ENCODE measurements at regions not wholly inside any gene's neighbourhood (a gene's known extent, or its start where the extent isn't known, plus 50 kb on each side); places are given as distances from the start of the nearest gene placed in this dataset.
"Not testable (repeated sequence)": the region's sequence is repeated elsewhere in the genome, so short reads cannot be mapped to it uniquely, and the experiment has no call there.

DNA sequence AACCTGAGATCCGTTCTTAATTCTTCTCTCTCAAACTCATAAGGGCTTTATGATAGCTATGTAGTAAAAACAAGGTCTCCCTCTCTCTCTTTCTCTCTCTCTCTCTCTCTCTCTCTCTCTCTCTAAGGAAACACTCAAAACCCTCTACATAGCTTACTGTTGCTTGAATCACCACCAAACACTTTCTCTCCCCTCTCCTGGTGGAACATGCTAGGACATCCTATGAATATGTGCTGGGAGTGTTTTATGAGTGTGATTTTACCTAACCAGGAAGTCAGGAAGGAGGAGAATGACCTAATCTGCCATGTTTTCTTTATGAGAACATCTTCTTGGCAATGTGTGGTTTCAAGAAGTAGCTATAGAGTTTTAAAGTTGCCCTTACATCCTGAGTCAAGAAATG, 844.6 kb downstream of the TTLL7 start:
- intact Hi-C loops (cut with DNase I); ATAC-seq; DNase-seq (ENCODE audit: missing footprints): not testable (repeated sequence)

GRCh38 chr1:83151167-83151898, 847.6 kb downstream of the TTLL7 start:
- DNase-seq (ENCODE audit: missing footprints): peak; percentile 37
- intact Hi-C loops (cut with DNase I): not testable (repeated sequence)
- ATAC-seq: peak; percentile 99

DNA sequence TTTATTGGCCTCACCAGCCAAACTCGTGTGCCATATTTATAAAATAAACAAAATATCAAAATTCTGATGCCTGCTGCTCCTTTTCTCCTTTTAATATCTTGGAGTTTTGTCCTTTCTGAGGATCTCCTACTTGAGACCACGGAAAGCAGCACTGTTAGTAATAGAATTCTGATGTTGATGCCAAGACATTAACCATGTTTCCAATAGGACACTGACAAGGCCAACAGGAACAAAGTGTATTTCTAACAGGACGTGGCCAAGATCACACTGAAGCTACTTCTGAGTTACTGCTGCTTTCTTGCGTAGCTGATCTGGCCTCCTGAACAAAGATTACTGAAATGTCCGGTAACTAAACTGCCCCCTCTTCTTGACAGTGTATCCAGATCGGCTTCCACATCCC, 848.5 kb downstream of the TTLL7 start:
- intact Hi-C loops (cut with DNase I); ATAC-seq; DNase-seq (ENCODE audit: missing footprints): not testable (repeated sequence)

- ATAC-seq; DNase-seq (ENCODE audit: missing footprints); intact Hi-C loops (cut with DNase I): not testable (repeated sequence)
Measured at GRCh38 chr1:83145820-83146219, 853.1 kb downstream of the TTLL7 start.

- ATAC-seq; DNase-seq (ENCODE audit: missing footprints); intact Hi-C loops (cut with DNase I): not testable (repeated sequence)
Measured at GRCh38 chr1:83142802-83143201, 856.1 kb downstream of the TTLL7 start.

DNA sequence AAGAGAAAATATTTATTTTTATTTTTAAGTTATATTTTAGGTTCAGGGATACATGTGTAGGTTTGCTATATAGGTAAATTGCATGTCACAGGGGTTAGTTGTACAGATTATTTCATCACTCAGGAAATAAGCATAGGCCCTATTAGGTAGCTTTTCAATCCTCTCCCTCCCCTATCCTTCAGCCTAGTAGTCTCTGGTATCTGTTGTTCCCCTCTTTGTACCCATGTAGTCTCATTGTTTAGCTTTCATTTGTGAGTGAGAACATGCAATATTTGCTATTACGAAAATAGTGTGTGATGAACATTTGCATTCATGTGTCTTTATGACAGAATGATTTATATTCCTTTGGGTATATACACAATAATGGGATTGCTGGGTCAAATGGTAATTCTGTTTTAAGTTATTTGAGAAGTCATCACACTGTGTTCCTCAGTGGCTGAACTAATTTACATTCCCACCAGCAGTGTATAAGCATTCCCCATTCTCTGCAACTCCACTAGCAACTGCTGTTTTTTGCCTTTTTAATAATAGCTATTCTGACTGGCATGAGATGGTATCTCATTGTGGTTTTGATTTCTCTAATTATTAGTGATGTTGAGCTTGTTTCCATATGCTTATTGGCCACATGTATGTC, 863.3 kb downstream of the TTLL7 start:
- intact Hi-C loops (cut with DNase I); DNase-seq (ENCODE audit: missing footprints); ATAC-seq: not testable (repeated sequence)

- DNase-seq (ENCODE audit: missing footprints); ATAC-seq; intact Hi-C loops (cut with DNase I): not testable (repeated sequence)
Measured at GRCh38 chr1:83134322-83135014, 864.5 kb downstream of the TTLL7 start.

DNA sequence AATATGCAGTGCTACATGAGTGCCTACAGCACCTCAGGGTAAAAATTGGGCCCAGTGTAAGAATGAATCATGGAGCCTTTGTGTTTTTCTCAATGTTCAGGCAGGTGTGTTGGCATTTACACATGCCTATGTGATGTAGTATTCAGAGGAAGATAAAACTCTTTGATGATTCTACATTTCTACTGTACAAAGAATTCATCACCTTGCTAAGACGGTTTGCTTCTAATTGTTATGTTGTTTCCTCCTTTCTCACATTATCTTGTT, 867.3 kb downstream of the TTLL7 start:
- intact Hi-C loops (cut with DNase I): no loop called here
- ATAC-seq: no peak

GRCh38 chr1:83130886-83131691, 867.8 kb downstream of the TTLL7 start:
- ATAC-seq (no peak), DNase-seq (ENCODE audit: missing footprints) (no peak)
- intact Hi-C loops (cut with DNase I): no loop called here

More for the DNA sequence above, 867.3 kb downstream of the TTLL7 start:
- DNase-seq (ENCODE audit: missing footprints): no peak

DNA sequence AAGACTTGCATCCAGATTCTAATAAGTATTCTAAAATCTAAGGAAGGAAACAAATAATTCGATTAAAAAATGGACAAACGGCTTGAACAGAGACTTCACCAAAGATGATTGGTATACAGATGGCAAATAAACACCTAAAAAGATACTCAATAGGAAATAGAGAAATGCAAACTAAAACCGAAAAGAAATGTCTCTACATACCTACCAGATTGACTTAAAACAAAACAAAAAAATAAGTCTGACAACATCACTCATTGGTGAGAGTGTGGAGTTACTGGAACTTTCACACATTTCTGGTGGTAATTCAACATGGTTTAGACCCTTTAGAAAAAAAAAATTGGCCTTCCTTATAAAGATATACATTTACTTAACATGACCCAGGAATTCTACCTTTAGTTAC, 869.8 kb downstream of the TTLL7 start:
- intact Hi-C loops (cut with DNase I): no loop called here
- DNase-seq (ENCODE audit: missing footprints) (no peak), ATAC-seq (no peak)

GRCh38 chr1:83125456-83125855, 873.5 kb downstream of the TTLL7 start:
- no peak for DNase-seq (ENCODE audit: missing footprints)
- intact Hi-C loops (cut with DNase I): no loop called here
- ATAC-seq: no peak

DNA sequence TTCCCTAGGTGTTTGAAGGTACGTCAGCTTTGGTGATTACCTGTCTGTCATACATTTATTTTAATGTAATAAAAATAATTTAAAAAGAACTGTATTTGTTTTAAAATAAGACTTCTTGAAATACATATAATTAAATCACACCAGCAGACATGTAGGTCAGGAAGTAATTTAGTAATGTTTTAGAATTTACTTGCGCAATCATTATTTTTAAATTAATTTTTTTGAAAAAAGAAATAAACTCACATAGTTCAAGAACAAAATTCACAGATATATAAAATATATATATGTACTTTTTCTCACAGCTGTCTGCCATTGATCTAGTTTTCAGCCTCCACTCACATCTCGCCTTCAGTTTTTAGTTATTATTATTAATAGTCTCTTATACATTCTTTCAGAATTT, 875.9 kb downstream of the TTLL7 start:
- DNase-seq (ENCODE audit: missing footprints) (no peak), ATAC-seq (no peak)
- intact Hi-C loops (cut with DNase I): no loop called here

DNA sequence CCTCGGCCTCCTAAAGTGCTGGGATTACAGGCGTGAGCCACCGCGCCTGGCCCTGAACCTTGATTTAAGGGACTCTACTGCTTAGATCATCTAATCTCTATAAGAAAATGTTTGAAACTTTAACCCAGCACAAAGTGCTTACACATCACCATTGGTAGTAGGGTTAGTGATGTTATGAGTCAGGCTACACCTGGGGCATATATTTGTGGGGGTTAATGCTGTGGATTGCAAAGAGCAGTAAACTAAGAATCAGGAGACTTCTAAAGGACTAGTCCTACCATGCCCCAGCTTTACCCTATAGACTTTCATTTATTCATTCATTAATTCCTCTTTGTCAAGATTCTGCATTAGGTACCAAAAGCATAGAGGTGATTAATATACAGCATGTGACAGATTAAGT, 880.5 kb downstream of the TTLL7 start:
- intact Hi-C loops (cut with DNase I): no loop called here
- DNase-seq (ENCODE audit: missing footprints) (no peak), ATAC-seq (no peak)

DNA sequence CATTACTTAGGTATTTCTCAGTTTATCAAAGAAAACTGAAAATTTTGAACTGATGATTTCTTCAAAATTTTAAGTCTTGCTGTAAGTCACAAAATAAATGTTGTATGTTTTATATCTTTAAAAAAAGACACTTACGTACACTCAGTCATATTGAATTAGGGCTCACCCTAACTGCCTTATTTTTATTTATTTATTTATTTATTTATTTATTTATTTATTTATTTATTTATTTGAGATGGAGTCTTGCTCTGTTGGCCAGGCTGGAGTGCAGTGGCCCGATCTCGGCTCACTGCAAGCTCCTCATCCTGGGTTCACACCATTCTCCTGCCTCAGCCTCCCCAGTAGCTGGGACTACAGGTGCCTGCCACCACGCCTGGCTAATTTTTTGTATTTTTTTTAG, 881.9 kb downstream of the TTLL7 start:
- DNase-seq (ENCODE audit: missing footprints); ATAC-seq; intact Hi-C loops (cut with DNase I): not testable (repeated sequence)

GRCh38 chr1:83115785-83116184, 883.1 kb downstream of the TTLL7 start:
- no peak for ATAC-seq
- intact Hi-C loops (cut with DNase I): no loop called here
- no peak for DNase-seq (ENCODE audit: missing footprints)

GRCh38 chr1:83114136-83114834, 884.6 kb downstream of the TTLL7 start:
- intact Hi-C loops (cut with DNase I): no loop called here
- ATAC-seq (no peak), DNase-seq (ENCODE audit: missing footprints) (no peak)

GRCh38 chr1:83113652-83114051, 885.3 kb downstream of the TTLL7 start:
- DNase-seq (ENCODE audit: missing footprints) (no peak), ATAC-seq (no peak)
- intact Hi-C loops (cut with DNase I): no loop called here

- ATAC-seq (no peak), DNase-seq (ENCODE audit: missing footprints) (no peak)
- intact Hi-C loops (cut with DNase I): no loop called here
Measured at GRCh38 chr1:83112248-83112885, 886.6 kb downstream of the TTLL7 start.

Measured in Right ventricle myocardium inferior (tissue), 1 donor.